GM19468 (cell line): ENCODE measurements at regions not wholly inside any gene's neighbourhood (a gene's known extent, or its start where the extent isn't known, plus 50 kb on each side); places are given as distances from the start of the nearest gene placed in this dataset.
A peak's percentile ranks its signal among the peaks of the same experiment; 100 is the strongest.
"Not testable (repeated sequence)": the region's sequence is repeated elsewhere in the genome, so short reads cannot be mapped to it uniquely, and the experiment has no call there.

ENCODE experiments used
- ATAC-seq: cut with Tn5 transposase; IDR thresholded peaks from one replicate; pipeline ENCODE4 v1.9.1; 2021; ENCODE audit warnings: mild to moderate bottlenecking, moderate library complexity, moderate number of reproducible peaks; ENCODE audit not compliant: unreplicated experiment; ENCODE audit errors: extremely low read depth

- ATAC-seq = not testable (repeated sequence)
Measured at GRCh38 chr1:222470252-222470805, 77.6 kb downstream of the HHIPL2 start.

GRCh38 chr1:222466150-222466865 is 81.6 kb downstream of the HHIPL2 start:
- ATAC-seq = no peak

GRCh38 chr1:222465211-222466041 is 82.5 kb downstream of the HHIPL2 start:
- peak; percentile 89 for ATAC-seq

GRCh38 chr1:222464841-222465210 is 83.1 kb downstream of the HHIPL2 start:
- ATAC-seq = no peak

GRCh38 chr1:222463059-222463730 is 84.7 kb downstream of the HHIPL2 start:
- ATAC-seq = no peak

GRCh38 chr1:222462601-222463000 is 85.3 kb downstream of the HHIPL2 start:
- no peak for ATAC-seq

- no peak for ATAC-seq
Measured at GRCh38 chr1:222461941-222462340, 86.0 kb downstream of the HHIPL2 start.

GRCh38 chr1:222459652-222460051 is 88.3 kb downstream of the HHIPL2 start:
- no peak for ATAC-seq

- no peak for ATAC-seq
Measured at GRCh38 chr1:222457513-222457912, 90.4 kb downstream of the HHIPL2 start.

- no peak for ATAC-seq
Measured at GRCh38 chr1:222457084-222457483, 90.8 kb downstream of the HHIPL2 start.

- peak; percentile 70 for ATAC-seq
Measured at GRCh38 chr1:222455188-222455879, 92.6 kb downstream of the HHIPL2 start.

- ATAC-seq = no peak
Measured at GRCh38 chr1:222454782-222455181, 93.1 kb downstream of the HHIPL2 start.

- ATAC-seq = no peak
Measured at GRCh38 chr1:222454186-222454585, 93.7 kb downstream of the HHIPL2 start.

- no peak for ATAC-seq
Measured at GRCh38 chr1:222452031-222452430, 95.9 kb downstream of the HHIPL2 start.

- no peak for ATAC-seq
Measured at GRCh38 chr1:222443566-222443965, 104.3 kb downstream of the HHIPL2 start.

- ATAC-seq = no peak
Measured at GRCh38 chr1:222441066-222441465, 106.8 kb downstream of the HHIPL2 start.

GRCh38 chr1:222424826-222425225 is 123.1 kb downstream of the HHIPL2 start:
- no peak for ATAC-seq

GRCh38 chr1:222421380-222421779 is 126.5 kb downstream of the HHIPL2 start:
- ATAC-seq = no peak

- no peak for ATAC-seq
Measured at GRCh38 chr1:222420633-222421032, 127.3 kb downstream of the HHIPL2 start.

GRCh38 chr1:222418654-222419053 is 129.2 kb downstream of the HHIPL2 start:
- no peak for ATAC-seq
